ENCODE measurements at regions not wholly inside any gene's neighbourhood (a gene's known extent, or its start where the extent isn't known, plus 50 kb on each side); places are given as distances from the start of the nearest gene placed in this dataset.
"Not testable (repeated sequence)": the region's sequence is repeated elsewhere in the genome, so short reads cannot be mapped to it uniquely, and the experiment has no call there.

- TF ChIP-seq CTCF (conservative IDR thresholded peaks at IDR 0.05 in 1 of 2, IDR thresholded peaks at IDR 0.05 in 1 of 2; ENCODE audit: low read depth in 1 of 2, low read length in 2 of 2) (no peak), EZH2 (IDR thresholded peaks at IDR 0.05; ENCODE audit: low read length, missing control alignments) (no peak)
- Histone ChIP-seq H4K20me1 (ENCODE audit: control insufficient read depth, extremely low read depth, insufficient read depth, low read length) (no peaks in the 10 kb centered on the region), H3K79me2 (ENCODE audit: control insufficient read depth, insufficient read depth, low read length) (no peaks in the 10 kb centered on the region), H3K27me3 (ENCODE audit: control insufficient read depth, insufficient read depth, low read length) (no peaks in the 10 kb centered on the region), H3K9ac (ENCODE audit: insufficient read depth, low read length) (no peak overlapping the region), H3K4me1 (ENCODE audit: control insufficient read depth, extremely low read depth, insufficient read depth, low read length) (no peaks in the 10 kb centered on the region), H3K4me2 (ENCODE audit: extremely low read depth, insufficient read depth, low read length) (no peak overlapping the region), H3K4me3 (replicated peaks in 1 of 4; ENCODE audit: control extremely low read depth in 1 of 4, insufficient read depth in 1 of 4, low read depth in 3 of 4, low read length in 4 of 4) (no peak overlapping the region), H3K27ac (ENCODE audit: insufficient read depth, low read length) (no peak overlapping the region), H2AFZ (ENCODE audit: low read length) (no peak overlapping the region), H3K36me3 (ENCODE audit: control insufficient read depth, insufficient read depth, low read length) (no peaks in the 10 kb centered on the region), H3K9me3 (ENCODE audit: control insufficient read depth, insufficient read depth, low read depth, low read length) (no peaks in the 10 kb centered on the region)
- no peak for DNase-seq (ENCODE audit: low read depth in 2 of 2)
These were observed 243.5 kb downstream of the MFSD1 start for GRCh38 chr3:159045279-159045885.

DNA sequence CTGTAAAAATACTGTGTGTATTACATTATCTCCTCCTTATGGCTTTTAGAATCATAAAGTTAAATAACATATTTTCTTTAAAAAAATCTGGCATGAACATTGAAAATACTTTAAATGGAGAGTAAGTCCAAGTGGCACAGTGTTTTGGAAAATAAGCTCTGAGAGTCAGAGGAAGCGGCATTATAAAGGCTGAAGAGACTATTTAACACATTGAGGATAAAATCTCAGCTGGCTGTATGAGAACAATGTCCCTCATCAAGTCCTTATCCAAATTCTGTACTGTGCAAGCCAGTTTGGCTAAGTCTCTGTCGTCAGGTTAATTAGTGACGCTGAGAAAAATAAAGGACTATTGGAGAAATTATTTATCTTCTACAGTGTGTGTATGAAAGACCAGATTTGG is 245.5 kb downstream of the MFSD1 start:
- Histone ChIP-seq H3K9ac (ENCODE audit: insufficient read depth, low read length) (no peak overlapping the region), H3K27ac (ENCODE audit: insufficient read depth, low read length) (no peak overlapping the region), H3K9me3 (ENCODE audit: control insufficient read depth, insufficient read depth, low read depth, low read length) (no peaks in the 10 kb centered on the region), H3K36me3 (ENCODE audit: control insufficient read depth, insufficient read depth, low read length) (no peaks in the 10 kb centered on the region), H3K4me1 (ENCODE audit: control insufficient read depth, extremely low read depth, insufficient read depth, low read length) (no peaks in the 10 kb centered on the region), H3K79me2 (ENCODE audit: control insufficient read depth, insufficient read depth, low read length) (no peaks in the 10 kb centered on the region), H3K27me3 (ENCODE audit: control insufficient read depth, insufficient read depth, low read length) (no peaks in the 10 kb centered on the region), H4K20me1 (ENCODE audit: control insufficient read depth, extremely low read depth, insufficient read depth, low read length) (no peaks in the 10 kb centered on the region), H3K4me2 (ENCODE audit: extremely low read depth, insufficient read depth, low read length) (no peak overlapping the region), H2AFZ (ENCODE audit: low read length) (no peak overlapping the region), H3K4me3 (replicated peaks in 1 of 4; ENCODE audit: control extremely low read depth in 1 of 4, insufficient read depth in 1 of 4, low read depth in 3 of 4, low read length in 4 of 4) (no peak overlapping the region)
- TF ChIP-seq EZH2 (IDR thresholded peaks at IDR 0.05; ENCODE audit: low read length, missing control alignments) (no peak), CTCF (conservative IDR thresholded peaks at IDR 0.05 in 1 of 2, IDR thresholded peaks at IDR 0.05 in 1 of 2; ENCODE audit: low read depth in 1 of 2, low read length in 2 of 2) (no peak)
- DNase-seq (ENCODE audit: low read depth in 2 of 2) = no peak

GRCh38 chr3:159052494-159052893 is 250.6 kb downstream of the MFSD1 start:
- H3K9me3 ChIP-seq (ENCODE audit: control insufficient read depth, insufficient read depth, low read depth, low read length); H2AFZ ChIP-seq (ENCODE audit: low read length); H3K27ac ChIP-seq (ENCODE audit: insufficient read depth, low read length); H3K4me1 ChIP-seq (ENCODE audit: control insufficient read depth, extremely low read depth, insufficient read depth, low read length); H3K4me3 ChIP-seq (replicated peaks in 1 of 4; ENCODE audit: control extremely low read depth in 1 of 4, insufficient read depth in 1 of 4, low read depth in 3 of 4, low read length in 4 of 4); H3K4me2 ChIP-seq (ENCODE audit: extremely low read depth, insufficient read depth, low read length); DNase-seq (ENCODE audit: low read depth in 2 of 2); H3K79me2 ChIP-seq (ENCODE audit: control insufficient read depth, insufficient read depth, low read length); H4K20me1 ChIP-seq (ENCODE audit: control insufficient read depth, extremely low read depth, insufficient read depth, low read length); H3K9ac ChIP-seq (ENCODE audit: insufficient read depth, low read length); H3K27me3 ChIP-seq (ENCODE audit: control insufficient read depth, insufficient read depth, low read length); H3K36me3 ChIP-seq (ENCODE audit: control insufficient read depth, insufficient read depth, low read length): not testable (repeated sequence)
